Stomach (tissue), 8 donors: ENCODE measurements at regions not wholly inside any gene's neighbourhood (a gene's known extent, or its start where the extent isn't known, plus 50 kb on each side); places are given as distances from the start of the nearest gene placed in this dataset.

Experiments used
- DNase-seq, 2 donors: peaks; one replicate each; pipeline versions ENCODE4 v3.0.0 to v3.0.0-alpha.2; 2013 to 2019
- H3K27ac ChIP-seq, 5 donors: fragments of 200-600 bp in 4 of 5; sonication (generic) in 4 of 5; one replicate each; pipeline ENCODE4 v1.5.1; 2013 to 2019; ENCODE audit warnings: mild to moderate bottlenecking in 1 of 5, moderate library complexity in 1 of 5
- H3K27me3 ChIP-seq, 3 donors: fragments of 200-600 bp; sonication (generic); one replicate each; pipeline ENCODE4 v1.5.1; 2017 to 2019; ENCODE audit warnings: mixed run types in 1 of 3
- H3K36me3 ChIP-seq, 4 donors: fragments of 200-600 bp; sonication (generic); 1 replicate in 3 of 4; 2 replicates in 1 of 4; pipeline ENCODE4 v1.5.1; 2016 to 2019
- H3K4me1 ChIP-seq, 4 donors: fragments of 200-600 bp; sonication (generic); one replicate each; pipeline ENCODE4 v1.5.1; 2016 to 2019
- H3K4me3 ChIP-seq, 4 donors: fragments of 200-600 bp; sonication (generic) in 3 of 4; one replicate each; pipeline ENCODE4 v1.5.1; 2016 to 2019; ENCODE audit warnings: mild to moderate bottlenecking in 1 of 4
- H3K9me3 ChIP-seq, 4 donors: fragments of 200-600 bp; sonication (generic); one replicate each; pipeline ENCODE4 v1.5.1; 2016 to 2019
- EP300 ChIP-seq: sonication (generic); formaldehyde crosslinking; IDR thresholded peaks from one replicate; pipeline ENCODE4 v1.6.1; 2017; ENCODE audit warnings: antibody characterized with exemption
- POLR2A ChIP-seq, 4 donors: fragments of 450-650 bp; IDR thresholded peaks; one replicate each; pipeline ENCODE4 v1.6.1; 2016; ENCODE audit warnings: antibody characterized with exemption in 4 of 4, control low read depth in 2 of 4, mild to moderate bottlenecking in 1 of 4, moderate library complexity in 1 of 4
- POLR2AphosphoS5 ChIP-seq, 3 donors: sonication (generic); formaldehyde crosslinking; IDR thresholded peaks; one replicate each; pipeline ENCODE4 v1.6.1; 2016; ENCODE audit warnings: antibody characterized with exemption in 3 of 3
- WGBS, 5 donors: extraction: QIAGEN DNeasy Blood & Tissue Kit in 3 of 5; methylation state at CpG; one replicate each; pipeline versions ENCODE4 v1.1.5 to v1.1.7; 2013 to 2018; 5-methylcytosine and 5-hydroxymethylcytosine counted together
- intact Hi-C: fragments of 100-400 bp; cut with DNase I; formaldehyde crosslinking; loops from one replicate; pipeline ENCODE4 v1.15.1; 2023; ENCODE audit warnings: low total_unique reads
- TF ChIP-seq, protein P1 (sequence below), 7 experiments: fragments of 450-650 bp in 4 of 7; fragments of 200-600 bp in 3 of 7; sonication (generic) in 3 of 7; IDR thresholded peaks; one replicate each; pipeline ENCODE4 v1.5.1; 2016 to 2019; ENCODE audit warnings: antibody characterized with exemption in 7 of 7, control low read depth in 2 of 7, mild to moderate bottlenecking in 1 of 7
- donor health status: healthy with polysubstance abuse.
- donor health status: Bipolar disorder and iron deficiency.
- donor health status: healthy.

- Histone ChIP-seq H3K27me3 (no peaks in the 10 kb centered on the region), H3K9me3 (no peaks in the 10 kb centered on the region), H3K27ac (no peak overlapping the region), H3K4me1 (no peaks in the 10 kb centered on the region), H3K36me3 (no peaks in the 10 kb centered on the region), H3K4me3 (no peak overlapping the region)
- DNase-seq, result no peak
- whole genome bisulfite sequencing, 5 donors, result 56 to 78% (median 74%) methylated on average over 3 of the region's 3 CpGs
- TF ChIP-seq, protein P1, sequence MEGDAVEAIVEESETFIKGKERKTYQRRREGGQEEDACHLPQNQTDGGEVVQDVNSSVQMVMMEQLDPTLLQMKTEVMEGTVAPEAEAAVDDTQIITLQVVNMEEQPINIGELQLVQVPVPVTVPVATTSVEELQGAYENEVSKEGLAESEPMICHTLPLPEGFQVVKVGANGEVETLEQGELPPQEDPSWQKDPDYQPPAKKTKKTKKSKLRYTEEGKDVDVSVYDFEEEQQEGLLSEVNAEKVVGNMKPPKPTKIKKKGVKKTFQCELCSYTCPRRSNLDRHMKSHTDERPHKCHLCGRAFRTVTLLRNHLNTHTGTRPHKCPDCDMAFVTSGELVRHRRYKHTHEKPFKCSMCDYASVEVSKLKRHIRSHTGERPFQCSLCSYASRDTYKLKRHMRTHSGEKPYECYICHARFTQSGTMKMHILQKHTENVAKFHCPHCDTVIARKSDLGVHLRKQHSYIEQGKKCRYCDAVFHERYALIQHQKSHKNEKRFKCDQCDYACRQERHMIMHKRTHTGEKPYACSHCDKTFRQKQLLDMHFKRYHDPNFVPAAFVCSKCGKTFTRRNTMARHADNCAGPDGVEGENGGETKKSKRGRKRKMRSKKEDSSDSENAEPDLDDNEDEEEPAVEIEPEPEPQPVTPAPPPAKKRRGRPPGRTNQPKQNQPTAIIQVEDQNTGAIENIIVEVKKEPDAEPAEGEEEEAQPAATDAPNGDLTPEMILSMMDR (IDR thresholded peaks at IDR 0.05), result no peak
- TF ChIP-seq POLR2AphosphoS5 (IDR thresholded peaks at IDR 0.05), result no peak
- intact Hi-C loops, result no loop called here
These were observed 431.8 kb downstream of the BCOR start for GRCh38 chrX:39665830-39666518.

DNA sequence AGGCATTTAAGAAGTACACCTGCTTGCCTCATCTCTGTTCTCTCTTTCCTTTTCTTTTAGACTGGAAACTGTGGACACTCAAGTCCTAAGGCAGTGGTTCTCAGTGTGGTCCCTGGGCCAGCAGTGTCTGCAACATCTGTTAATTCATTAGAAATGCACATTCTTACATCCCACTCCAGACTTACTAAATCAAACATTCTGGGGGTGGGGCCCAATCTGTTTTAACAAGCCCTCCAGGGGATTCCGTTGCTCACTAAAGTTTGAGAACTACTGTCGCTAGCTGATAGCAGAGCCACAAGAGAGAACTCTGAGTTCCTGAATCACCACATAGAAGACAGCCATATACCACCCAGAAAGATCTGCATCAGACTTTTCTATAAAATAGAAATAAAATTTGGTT, 430.6 kb downstream of the BCOR start:
- Histone ChIP-seq H3K4me1 (no peaks in the 10 kb centered on the region), H3K36me3 (no peaks in the 10 kb centered on the region), H3K4me3 (no peak overlapping the region), H3K27ac (no peak overlapping the region), H3K9me3 (no peaks in the 10 kb centered on the region), H3K27me3 (no peaks in the 10 kb centered on the region)
- WGBS, 5 donors, result 62 to 93% (median 81%) methylated on average over 2 of the region's 2 CpGs
- TF ChIP-seq POLR2AphosphoS5 (IDR thresholded peaks at IDR 0.05), result no peak
- TF ChIP-seq, protein P1 (IDR thresholded peaks at IDR 0.05), result no peak
- no peak for TF ChIP-seq POLR2A (IDR thresholded peaks at IDR 0.05)
- no peak for TF ChIP-seq EP300
- intact Hi-C loops, result no loop called here
- DNase-seq, result no peak

GRCh38 chrX:39667736-39668482, 429.8 kb downstream of the BCOR start:
- Histone ChIP-seq H3K36me3 (no peaks in the 10 kb centered on the region), H3K27me3 (no peaks in the 10 kb centered on the region), H3K4me1 (no peaks in the 10 kb centered on the region), H3K27ac (no peak overlapping the region), H3K9me3 (no peaks in the 10 kb centered on the region), H3K4me3 (no peak overlapping the region)
- WGBS, 5 donors, result 69 to 88% (median 83%) methylated on average over 8 to 9 of the region's 9 CpGs
- intact Hi-C loops, result no loop called here
- no peak for DNase-seq
- no peak for TF ChIP-seq POLR2AphosphoS5 (IDR thresholded peaks at IDR 0.05)
- TF ChIP-seq, protein P1 (IDR thresholded peaks at IDR 0.05), result no peak
- no peak for TF ChIP-seq POLR2A (IDR thresholded peaks at IDR 0.05)
- TF ChIP-seq EP300, result no peak

- no peak for DNase-seq
- no peaks in the 10 kb centered on the region for H3K27me3 ChIP-seq
- H3K9me3 ChIP-seq, result no peaks in the 10 kb centered on the region
- H3K4me1 ChIP-seq, result no peaks in the 10 kb centered on the region
- H3K36me3 ChIP-seq, result no peaks in the 10 kb centered on the region
- intact Hi-C loops, result no loop called here
- 77 to 98% (median 91%) methylated on average over 5 to 7 of the region's 7 CpGs for WGBS, 5 donors
- no peak overlapping the region for H3K27ac ChIP-seq
- H3K4me3 ChIP-seq, result no peak overlapping the region
- TF ChIP-seq POLR2AphosphoS5 (IDR thresholded peaks at IDR 0.05) (no peak), EP300 (no peak), POLR2A (IDR thresholded peaks at IDR 0.05) (no peak)
- TF ChIP-seq, protein P1 (IDR thresholded peaks at IDR 0.05), result no peak
These were observed 428.1 kb downstream of the BCOR start for GRCh38 chrX:39669668-39670067.
